ENCODE measurements at regions not wholly inside any gene's neighbourhood (a gene's known extent, or its start where the extent isn't known, plus 50 kb on each side); places are given as distances from the start of the nearest gene placed in this dataset.
"Not testable (repeated sequence)": the region's sequence is repeated elsewhere in the genome, so short reads cannot be mapped to it uniquely, and the experiment has no call there.

DNA sequence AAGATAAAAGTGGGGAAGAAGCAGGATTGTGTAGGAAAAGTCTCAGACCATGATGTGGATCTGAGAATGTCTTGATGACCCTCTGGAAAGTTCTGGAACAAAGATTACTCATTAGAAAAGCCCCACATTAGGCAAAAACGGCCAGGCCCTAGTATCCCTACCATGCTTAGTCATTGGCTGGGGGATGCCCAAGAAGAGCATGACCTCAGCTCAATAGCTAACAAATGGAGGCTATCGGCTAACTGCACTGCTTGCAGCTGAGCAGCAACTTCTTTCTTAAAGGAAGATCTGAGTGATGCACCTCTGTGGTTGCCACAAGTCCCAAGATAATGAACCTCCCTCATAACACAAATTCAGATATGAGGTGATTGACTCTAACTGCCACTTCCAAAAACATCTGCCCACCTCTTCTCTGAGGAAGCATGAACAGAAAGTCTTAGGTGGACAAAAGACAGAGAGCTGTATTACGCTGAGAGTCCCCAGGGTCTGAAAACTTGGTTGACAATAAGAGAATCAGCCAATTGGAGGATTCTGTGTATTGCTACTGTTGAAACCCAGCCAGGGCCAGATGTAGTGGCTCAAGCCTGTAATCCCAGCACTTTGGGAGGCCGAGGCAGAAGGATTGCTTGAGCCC, 64.6 kb upstream of the AK4 start:
- no peak for DNase-seq (ENCODE audit: low spot score)
- intact Hi-C loops (cut with DNase I) = no loop called here

DNA sequence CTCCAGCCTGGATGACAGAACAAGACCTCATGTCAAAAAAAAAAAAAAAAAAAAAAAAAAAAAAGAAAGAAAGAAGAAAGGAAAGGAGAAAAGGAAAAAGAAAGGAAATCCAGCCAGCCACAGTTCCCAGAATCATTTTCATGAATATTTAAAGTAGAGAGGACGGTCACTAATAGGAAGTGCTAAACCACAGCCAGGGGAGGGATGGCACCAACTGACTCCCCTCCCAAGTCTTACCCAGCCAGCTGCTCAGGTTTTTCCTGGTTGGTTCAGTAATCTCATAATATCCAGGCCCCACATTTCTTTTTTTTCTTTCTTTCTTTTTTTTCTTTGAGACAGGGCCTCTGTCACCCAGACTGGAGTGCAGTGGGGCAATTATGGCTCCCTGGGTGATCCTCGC, 63.9 kb upstream of the AK4 start:
- intact Hi-C loops (cut with DNase I) = no loop called here

DNA sequence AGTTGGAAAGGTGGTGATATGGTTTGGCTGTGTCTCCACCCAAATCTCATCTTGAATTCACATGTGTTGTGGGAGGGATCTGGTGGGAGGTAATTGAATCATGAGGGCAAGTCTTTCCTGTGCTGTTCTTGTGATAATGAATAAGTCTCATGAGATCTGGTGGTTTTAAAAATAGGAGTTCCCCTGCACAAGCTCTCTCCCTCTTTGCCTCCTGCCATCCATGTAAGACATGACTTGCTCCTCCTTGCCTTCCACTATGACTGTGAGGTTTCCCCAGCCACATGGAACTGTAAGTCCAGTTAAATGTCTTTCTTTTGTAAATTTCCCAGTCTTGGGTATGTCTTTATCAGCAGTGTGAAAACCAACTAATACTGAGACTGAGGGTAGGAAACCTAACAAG, 60.5 kb upstream of the AK4 start:
- intact Hi-C loops (cut with DNase I); DNase-seq (ENCODE audit: low spot score): not testable (repeated sequence)

More for the DNA sequence above, 63.9 kb upstream of the AK4 start:
- no peak for DNase-seq (ENCODE audit: low spot score)

DNA sequence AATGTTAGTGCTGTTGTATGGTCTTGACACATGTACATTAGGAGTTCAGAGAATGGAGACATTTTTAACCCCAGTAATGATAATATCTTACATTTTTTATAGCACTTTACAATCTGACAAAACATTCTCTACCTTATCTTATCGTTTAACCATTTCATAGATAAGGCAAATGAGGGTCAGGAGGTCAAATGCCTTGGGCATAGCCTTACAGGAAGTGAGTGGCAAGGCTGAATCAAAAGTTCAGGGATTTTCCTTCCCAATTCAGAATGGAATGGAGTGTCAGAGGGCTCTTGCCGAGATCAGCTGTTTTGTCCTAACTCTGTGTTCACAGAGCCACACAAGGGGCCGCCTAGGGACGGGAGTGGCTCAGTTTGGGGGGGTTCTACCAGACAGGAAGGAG, 57.6 kb upstream of the AK4 start:
- DNase-seq (ENCODE audit: low spot score) = no peak
- intact Hi-C loops (cut with DNase I) = no loop called here

DNA sequence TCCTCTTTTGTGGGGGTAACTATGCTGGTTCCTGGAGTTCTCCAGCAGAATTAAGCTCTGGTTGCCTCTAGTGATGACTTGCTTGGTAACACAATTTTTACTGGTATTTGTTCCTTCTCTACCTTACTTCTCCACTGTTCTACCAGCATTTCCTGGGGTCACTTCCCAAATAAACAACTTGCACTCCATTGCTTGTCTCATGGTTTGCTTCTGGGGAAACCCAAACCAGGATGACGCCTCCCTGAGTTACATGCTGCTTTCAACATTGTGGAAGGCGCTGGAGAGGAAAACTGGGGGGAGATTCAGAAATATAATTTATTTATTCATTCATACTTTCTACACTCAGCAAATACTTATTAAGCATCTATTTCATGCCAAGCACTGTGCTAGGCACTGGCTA, 55.3 kb upstream of the AK4 start:
- no peak for DNase-seq (ENCODE audit: low spot score)
- intact Hi-C loops (cut with DNase I) = no loop called here

DNA sequence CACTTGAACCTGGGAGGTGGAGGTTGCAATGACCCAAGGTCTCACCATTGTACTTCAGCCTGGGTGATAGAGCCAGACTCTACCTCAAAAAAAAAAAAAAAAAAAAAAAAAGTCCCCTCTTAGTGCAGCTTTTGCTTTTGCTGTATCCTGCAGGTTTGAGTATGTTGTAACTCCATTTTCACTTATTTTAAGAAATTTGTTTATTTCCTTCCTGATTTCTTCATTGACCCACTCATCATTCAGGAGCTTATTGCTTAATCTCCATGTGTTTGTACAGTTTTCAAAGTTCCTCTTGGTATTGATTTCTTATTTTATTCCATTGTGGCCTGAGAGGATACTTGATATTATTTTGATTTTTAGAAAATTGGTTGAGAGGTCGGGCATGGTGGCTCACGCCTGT, 50.9 kb upstream of the AK4 start:
- intact Hi-C loops (cut with DNase I) = no loop called here
- no peak for DNase-seq (ENCODE audit: low spot score)

Small RNA genes in the stretch of these regions (microRNA-seq; reads per million reads assigned to microRNA genes)
- 12.9 to 19.6 reads per million in 2 donors for gene MIR101-1 (ENCODE audit: borderline microRNAs expressed in 2 of 2)
- 0 reads per million in 2 donors for gene MIR3671 (ENCODE audit: borderline microRNAs expressed in 2 of 2)

All from posterior vena cava (tissue), 2 donors.